ENCODE measurements at regions not wholly inside any gene's neighbourhood (a gene's known extent, or its start where the extent isn't known, plus 50 kb on each side); places are given as distances from the start of the nearest gene placed in this dataset.

- in situ Hi-C loops (cut with HindIII; ENCODE audit: low sequenced_read_pairs) = no loop called here
- TF ChIP-seq, protein P1, sequence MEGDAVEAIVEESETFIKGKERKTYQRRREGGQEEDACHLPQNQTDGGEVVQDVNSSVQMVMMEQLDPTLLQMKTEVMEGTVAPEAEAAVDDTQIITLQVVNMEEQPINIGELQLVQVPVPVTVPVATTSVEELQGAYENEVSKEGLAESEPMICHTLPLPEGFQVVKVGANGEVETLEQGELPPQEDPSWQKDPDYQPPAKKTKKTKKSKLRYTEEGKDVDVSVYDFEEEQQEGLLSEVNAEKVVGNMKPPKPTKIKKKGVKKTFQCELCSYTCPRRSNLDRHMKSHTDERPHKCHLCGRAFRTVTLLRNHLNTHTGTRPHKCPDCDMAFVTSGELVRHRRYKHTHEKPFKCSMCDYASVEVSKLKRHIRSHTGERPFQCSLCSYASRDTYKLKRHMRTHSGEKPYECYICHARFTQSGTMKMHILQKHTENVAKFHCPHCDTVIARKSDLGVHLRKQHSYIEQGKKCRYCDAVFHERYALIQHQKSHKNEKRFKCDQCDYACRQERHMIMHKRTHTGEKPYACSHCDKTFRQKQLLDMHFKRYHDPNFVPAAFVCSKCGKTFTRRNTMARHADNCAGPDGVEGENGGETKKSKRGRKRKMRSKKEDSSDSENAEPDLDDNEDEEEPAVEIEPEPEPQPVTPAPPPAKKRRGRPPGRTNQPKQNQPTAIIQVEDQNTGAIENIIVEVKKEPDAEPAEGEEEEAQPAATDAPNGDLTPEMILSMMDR (IDR thresholded peaks at IDR 0.05; ENCODE audit: low read depth, low read length) = no peak
These were observed 423.4 kb downstream of the PID1 start for GRCh38 chr2:228847684-228848083.

DNA sequence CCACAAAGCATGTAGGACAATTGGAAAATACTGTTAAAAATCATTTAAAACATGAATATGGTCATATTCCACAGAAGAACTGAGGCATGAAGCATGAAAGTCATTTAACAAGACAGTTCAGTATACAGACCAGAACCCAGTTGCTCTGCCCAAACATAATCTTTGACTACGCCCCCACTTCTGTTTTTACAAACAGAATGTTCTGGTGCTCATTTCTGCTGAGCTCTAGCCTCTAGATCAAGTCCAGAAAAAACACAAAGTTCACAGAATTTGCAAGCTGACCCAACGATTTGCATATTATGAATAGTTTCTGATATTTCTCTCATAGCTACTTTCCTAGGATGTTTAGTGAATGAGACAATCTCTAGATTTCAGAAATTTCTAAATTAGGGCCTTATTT is 424.9 kb downstream of the PID1 start:
- TF ChIP-seq, protein P1 (IDR thresholded peaks at IDR 0.05; ENCODE audit: low read depth, low read length) = no peak
- in situ Hi-C loops (cut with HindIII; ENCODE audit: low sequenced_read_pairs) = no loop called here
- DNase-seq (ENCODE audit: low read depth, low spot score) = no peak

More at GRCh38 chr2:228847684-228848083, 423.4 kb downstream of the PID1 start:
- peak; percentile 13 for DNase-seq (ENCODE audit: low read depth, low spot score)
- no peak overlapping the region for H3K4me3 ChIP-seq (ENCODE audit: low read depth, low read length)

DNA sequence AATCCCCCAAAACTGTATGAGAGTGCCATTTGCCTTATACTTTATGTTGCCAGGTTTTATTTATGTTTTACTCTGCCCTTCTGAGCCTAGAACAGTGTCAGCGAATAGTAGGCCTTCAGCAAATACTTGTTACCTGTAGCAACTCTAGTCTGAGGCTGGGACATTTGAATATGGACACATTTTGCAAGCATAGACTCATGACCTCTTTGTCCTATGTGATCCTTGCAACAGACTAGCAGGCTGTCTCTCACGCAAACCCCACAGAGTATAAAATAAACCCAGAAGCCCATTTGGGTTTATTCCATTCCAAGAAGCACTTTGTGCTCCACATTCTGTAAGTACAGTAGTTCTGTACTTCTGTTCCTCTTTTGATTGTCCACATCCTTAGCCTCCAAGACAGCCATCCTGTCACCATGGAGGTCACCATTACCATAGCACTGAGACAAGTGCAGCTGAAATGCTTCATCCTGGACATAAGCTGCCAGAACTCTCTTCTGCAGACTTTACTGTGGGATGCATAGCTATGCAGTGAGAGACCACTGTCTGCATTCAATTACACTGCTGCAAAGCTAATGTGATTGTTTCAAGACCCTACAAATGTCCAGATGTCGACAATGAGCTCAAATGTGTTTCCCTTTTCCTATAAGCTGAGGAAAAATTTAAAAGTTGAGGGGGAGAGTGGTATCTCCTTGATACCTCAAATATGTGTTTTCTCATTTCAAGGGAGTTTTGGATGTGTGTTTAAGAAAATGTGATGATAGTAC is 425.7 kb downstream of the PID1 start:
- DNase-seq (ENCODE audit: low read depth, low spot score) = no peak
- in situ Hi-C loops (cut with HindIII; ENCODE audit: low sequenced_read_pairs) = no loop called here
- TF ChIP-seq, protein P1 (IDR thresholded peaks at IDR 0.05; ENCODE audit: low read depth, low read length) = no peak
- no peak overlapping the region for H3K4me3 ChIP-seq (ENCODE audit: low read depth, low read length)

More for the DNA sequence above, 424.9 kb downstream of the PID1 start:
- H3K4me3 ChIP-seq (ENCODE audit: low read depth, low read length) = no peak overlapping the region

DNA sequence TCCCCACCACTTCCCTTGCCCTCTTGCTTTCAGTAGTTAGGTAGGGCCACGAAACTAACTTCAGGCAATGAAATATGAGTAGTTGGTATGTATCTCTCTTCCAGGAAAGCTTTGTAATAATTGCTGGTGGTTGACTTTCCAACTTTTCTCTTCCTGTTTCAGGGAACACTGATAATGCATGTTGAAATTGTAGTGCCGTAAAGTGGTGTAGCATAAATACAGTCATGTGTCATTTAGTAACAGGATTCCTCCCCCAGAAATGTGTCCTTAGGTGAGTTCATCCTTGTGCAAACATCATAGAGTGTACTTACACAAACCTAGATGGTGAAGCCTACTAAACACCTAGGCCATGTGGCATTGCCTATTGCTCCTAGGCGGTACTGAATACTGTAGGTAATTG is 429.2 kb downstream of the PID1 start:
- H3K4me3 ChIP-seq (ENCODE audit: low read depth, low read length) = no peak overlapping the region
- TF ChIP-seq, protein P1 (IDR thresholded peaks at IDR 0.05; ENCODE audit: low read depth, low read length) = no peak
- in situ Hi-C loops (cut with HindIII; ENCODE audit: low sequenced_read_pairs) = no loop called here
- peak; percentile 19 for DNase-seq (ENCODE audit: low read depth, low spot score)

- DNase-seq (ENCODE audit: low read depth, low spot score) = peak; percentile 5
- TF ChIP-seq, protein P1 (IDR thresholded peaks at IDR 0.05; ENCODE audit: low read depth, low read length) = no peak
- in situ Hi-C loops (cut with HindIII; ENCODE audit: low sequenced_read_pairs) = no loop called here
These were observed 429.6 kb downstream of the PID1 start for GRCh38 chr2:228841475-228841874.

GRCh38 chr2:228840743-228841114 is 430.4 kb downstream of the PID1 start:
- TF ChIP-seq, protein P1 (IDR thresholded peaks at IDR 0.05; ENCODE audit: low read depth, low read length) = no peak
- in situ Hi-C loops (cut with HindIII; ENCODE audit: low sequenced_read_pairs) = no loop called here
- H3K4me3 ChIP-seq (ENCODE audit: low read depth, low read length) = no peak overlapping the region
- DNase-seq (ENCODE audit: low read depth, low spot score) = no peak

More at GRCh38 chr2:228841475-228841874, 429.6 kb downstream of the PID1 start:
- H3K4me3 ChIP-seq (ENCODE audit: low read depth, low read length) = no peak overlapping the region
